Parathyroid adenoma (tissue), 2 donors: ENCODE measurements at regions not wholly inside any gene's neighbourhood (a gene's known extent, or its start where the extent isn't known, plus 50 kb on each side); places are given as distances from the start of the nearest gene placed in this dataset.

Experiments used
- H2AFZ ChIP-seq: fragments of 300-600 bp; sonication (generic); one replicate; pipeline ENCODE4 v1.7.0; 2017; ENCODE audit warnings: antibody characterized with exemption, mild to moderate bottlenecking
- H3K27ac ChIP-seq: fragments of 300-600 bp; sonication (generic); one replicate; pipeline ENCODE4 v1.7.0; 2017
- H3K27me3 ChIP-seq: fragments of 300-600 bp; sonication (generic); one replicate; pipeline ENCODE4 v1.7.0; 2017; ENCODE audit warnings: low read length; ENCODE audit not compliant: control insufficient read depth, insufficient read depth
- H3K36me3 ChIP-seq: fragments of 300-600 bp; sonication (generic); one replicate; pipeline ENCODE4 v1.7.0; 2017; ENCODE audit warnings: low read length; ENCODE audit not compliant: control insufficient read depth, insufficient read depth
- H3K4me1 ChIP-seq: fragments of 300-600 bp; sonication (generic); one replicate; pipeline ENCODE4 v1.7.0; 2017; ENCODE audit warnings: control low read depth
- H3K4me2 ChIP-seq: fragments of 300-600 bp; sonication (generic); one replicate; pipeline ENCODE4 v1.7.0; 2017; ENCODE audit warnings: low read length
- H3K4me3 ChIP-seq: fragments of 300-600 bp; sonication (generic); one replicate; pipeline ENCODE4 v1.7.0; 2017; ENCODE audit warnings: low read depth, low read length
- H3K79me2 ChIP-seq: fragments of 300-600 bp; sonication (generic); one replicate; pipeline ENCODE4 v1.7.0; 2017; ENCODE audit warnings: control low read depth
- H3K9ac ChIP-seq: fragments of 300-600 bp; sonication (generic); one replicate; pipeline ENCODE4 v1.7.0; 2017; ENCODE audit warnings: mild to moderate bottlenecking
- H3K9me3 ChIP-seq: fragments of 300-600 bp; sonication (generic); one replicate; pipeline ENCODE4 v1.7.0; 2017; ENCODE audit warnings: low read length; ENCODE audit not compliant: control insufficient read depth
- TF ChIP-seq, protein P1 (sequence below): fragments of 300-600 bp; sonication (generic); IDR thresholded peaks from one replicate; pipeline ENCODE4 v1.7.0; 2017; ENCODE audit warnings: antibody characterized with exemption, mild to moderate bottlenecking
- donor health status: primary hyperparathyroidism.

DNA sequence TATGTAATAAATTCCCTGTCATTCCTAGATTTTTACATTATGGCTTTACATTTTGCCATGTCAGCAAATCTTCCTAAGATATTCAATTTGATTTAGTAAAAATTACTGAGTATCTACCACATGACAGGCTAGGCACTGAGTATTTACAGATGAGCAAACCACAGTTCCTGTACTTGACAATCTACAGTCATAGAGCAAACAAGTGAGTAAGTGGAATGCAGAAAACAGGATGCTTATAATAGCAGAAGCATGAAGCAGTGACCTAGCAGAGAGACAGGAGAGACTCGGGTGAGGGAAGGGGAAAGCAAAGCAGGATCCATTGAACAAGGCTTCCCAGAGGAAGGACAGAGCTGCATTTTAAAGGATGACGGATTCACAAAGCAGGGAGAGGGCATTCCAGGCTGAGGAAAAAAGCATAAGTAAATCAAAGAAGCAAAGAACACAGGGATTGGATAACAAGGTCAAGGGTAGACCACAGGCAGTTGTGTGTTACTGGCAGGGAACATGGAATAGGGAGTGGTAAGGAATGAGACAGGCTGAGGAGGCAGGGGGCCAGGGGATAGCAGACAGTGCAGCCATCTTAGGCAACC lies 124.7 kb upstream of the C1QTNF7 start:
- Histone ChIP-seq H3K79me2 (no peaks in the 10 kb centered on the region), H2AFZ (no peak overlapping the region), H3K9ac (no peak overlapping the region), H3K27me3 (no peaks in the 10 kb centered on the region), H3K9me3 (no peaks in the 10 kb centered on the region), H3K36me3 (no peaks in the 10 kb centered on the region), H3K4me2 (no peak overlapping the region), H3K27ac (no peak overlapping the region), H3K4me3 (no peak overlapping the region), H3K4me1 (peaks cover 20% of the 10 kb centered on the region)
- TF ChIP-seq, protein P1, sequence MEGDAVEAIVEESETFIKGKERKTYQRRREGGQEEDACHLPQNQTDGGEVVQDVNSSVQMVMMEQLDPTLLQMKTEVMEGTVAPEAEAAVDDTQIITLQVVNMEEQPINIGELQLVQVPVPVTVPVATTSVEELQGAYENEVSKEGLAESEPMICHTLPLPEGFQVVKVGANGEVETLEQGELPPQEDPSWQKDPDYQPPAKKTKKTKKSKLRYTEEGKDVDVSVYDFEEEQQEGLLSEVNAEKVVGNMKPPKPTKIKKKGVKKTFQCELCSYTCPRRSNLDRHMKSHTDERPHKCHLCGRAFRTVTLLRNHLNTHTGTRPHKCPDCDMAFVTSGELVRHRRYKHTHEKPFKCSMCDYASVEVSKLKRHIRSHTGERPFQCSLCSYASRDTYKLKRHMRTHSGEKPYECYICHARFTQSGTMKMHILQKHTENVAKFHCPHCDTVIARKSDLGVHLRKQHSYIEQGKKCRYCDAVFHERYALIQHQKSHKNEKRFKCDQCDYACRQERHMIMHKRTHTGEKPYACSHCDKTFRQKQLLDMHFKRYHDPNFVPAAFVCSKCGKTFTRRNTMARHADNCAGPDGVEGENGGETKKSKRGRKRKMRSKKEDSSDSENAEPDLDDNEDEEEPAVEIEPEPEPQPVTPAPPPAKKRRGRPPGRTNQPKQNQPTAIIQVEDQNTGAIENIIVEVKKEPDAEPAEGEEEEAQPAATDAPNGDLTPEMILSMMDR, result no peak

DNA sequence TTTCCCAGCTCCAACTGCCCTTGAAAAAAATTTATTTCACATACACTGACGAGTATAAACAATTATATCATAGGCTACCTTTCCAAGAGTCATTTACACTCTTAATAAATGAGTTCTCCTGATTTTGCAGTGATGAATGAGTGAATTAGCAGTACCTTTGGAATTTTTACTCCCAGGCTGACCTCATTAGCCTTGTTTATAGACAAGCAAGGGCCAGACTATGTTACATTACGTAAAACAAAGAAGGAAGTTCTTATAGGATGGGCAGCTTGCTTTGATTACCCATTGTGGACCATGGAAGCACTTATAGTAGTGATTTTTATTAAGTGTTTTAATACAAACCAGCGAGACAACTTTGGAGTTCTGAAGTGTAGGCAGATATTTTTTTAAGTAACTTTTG lies 112.9 kb upstream of the C1QTNF7 start:
- no peaks in the 10 kb centered on the region for H3K9me3 ChIP-seq
- TF ChIP-seq, protein P1, result no peak

DNA sequence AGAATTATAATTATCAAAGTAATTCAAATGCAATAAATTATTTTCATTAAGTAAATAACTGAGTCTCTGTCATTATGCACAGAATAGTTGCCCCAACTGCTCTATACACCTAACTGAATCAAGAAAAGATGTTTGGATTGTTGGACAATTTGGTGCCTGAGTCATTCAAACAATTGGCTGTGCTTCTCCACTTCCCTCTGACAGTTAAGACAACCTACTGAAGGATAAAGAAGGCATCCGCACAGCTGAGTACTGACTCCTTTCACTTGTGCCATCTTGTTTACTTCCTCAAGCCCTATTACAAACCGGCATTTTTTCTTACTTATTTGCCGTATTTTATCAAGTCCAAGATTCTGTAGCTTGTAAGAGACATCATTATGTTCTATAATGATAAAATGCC lies 110.6 kb upstream of the C1QTNF7 start:
- H2AFZ ChIP-seq, result no peak overlapping the region
- no peaks in the 10 kb centered on the region for H3K27me3 ChIP-seq
- H3K79me2 ChIP-seq, result no peaks in the 10 kb centered on the region
- H3K4me3 ChIP-seq, result no peak overlapping the region
- no peaks in the 10 kb centered on the region for H3K36me3 ChIP-seq
- H3K4me1 ChIP-seq, result no peaks in the 10 kb centered on the region
- H3K4me2 ChIP-seq, result no peak overlapping the region
- H3K9me3 ChIP-seq, result no peaks in the 10 kb centered on the region
- TF ChIP-seq, protein P1, result no peak
- no peak overlapping the region for H3K9ac ChIP-seq
- H3K27ac ChIP-seq, result no peak overlapping the region

More for the DNA sequence above, 112.9 kb upstream of the C1QTNF7 start:
- Histone ChIP-seq H3K9ac (no peak overlapping the region), H3K4me2 (no peak overlapping the region), H3K36me3 (no peaks in the 10 kb centered on the region), H3K27ac (no peak overlapping the region), H2AFZ (no peak overlapping the region), H3K79me2 (no peaks in the 10 kb centered on the region), H3K4me3 (no peak overlapping the region), H3K27me3 (no peaks in the 10 kb centered on the region), H3K4me1 (no peaks in the 10 kb centered on the region)

DNA sequence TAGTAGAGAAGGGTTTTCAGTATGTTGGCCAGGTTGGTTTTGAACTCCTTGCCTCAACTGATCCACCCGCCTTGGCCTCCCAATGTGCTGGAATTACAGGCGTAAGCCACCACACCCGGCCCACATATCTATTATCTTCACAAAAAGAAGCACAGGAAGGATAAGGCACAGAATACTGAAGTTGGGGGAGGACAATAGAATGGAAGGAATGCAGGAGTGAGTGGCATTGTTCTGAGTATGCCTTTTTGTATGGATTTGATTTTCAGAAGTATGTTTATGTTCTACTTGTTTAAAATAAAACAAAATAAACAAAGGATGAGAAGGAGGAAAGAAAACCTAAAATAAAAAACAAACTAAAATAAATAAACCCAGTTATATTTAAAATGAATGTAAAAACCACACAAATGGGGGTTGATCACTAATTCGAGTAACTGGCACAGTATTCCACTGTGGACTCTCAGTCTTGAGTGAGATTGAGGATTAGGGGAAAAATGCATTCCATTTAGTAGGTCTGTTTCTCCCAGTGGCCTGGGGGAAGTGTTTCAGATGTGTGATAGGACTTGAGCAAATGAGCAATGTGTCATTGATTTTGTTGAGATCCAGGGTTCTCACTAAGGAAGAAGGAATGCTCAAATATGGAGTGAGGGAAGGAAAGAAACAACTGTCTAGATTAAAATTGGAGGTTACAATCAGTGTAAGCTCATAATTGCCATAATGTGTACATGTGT lies 109.0 kb upstream of the C1QTNF7 start:
- Histone ChIP-seq H2AFZ (no peak overlapping the region), H3K27me3 (no peaks in the 10 kb centered on the region), H3K27ac (no peak overlapping the region), H3K4me2 (no peak overlapping the region), H3K36me3 (no peaks in the 10 kb centered on the region), H3K9ac (no peak overlapping the region), H3K4me3 (no peak overlapping the region), H3K79me2 (no peaks in the 10 kb centered on the region), H3K4me1 (no peaks in the 10 kb centered on the region), H3K9me3 (no peaks in the 10 kb centered on the region)
- TF ChIP-seq, protein P1, result no peak
